ENCODE measurements at regions not wholly inside any gene's neighbourhood (a gene's known extent, or its start where the extent isn't known, plus 50 kb on each side); places are given as distances from the start of the nearest gene placed in this dataset.

GRCh38 chr14:98835051-98835824, 436.8 kb downstream of the BCL11B start:
- DNase-seq, result no peak

DNA sequence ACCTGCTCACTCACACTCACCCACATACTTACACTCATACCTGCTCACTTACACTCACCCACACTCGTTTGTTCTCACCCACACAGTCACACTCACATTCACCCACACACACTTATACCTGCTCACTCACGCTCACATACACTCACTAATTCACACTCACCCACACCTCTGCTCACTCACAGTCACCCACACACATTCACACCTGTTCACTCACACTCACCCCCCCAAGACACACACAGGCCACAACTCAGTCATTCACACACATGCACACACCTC, 436.2 kb downstream of the BCL11B start:
- no peak for DNase-seq

- DNase-seq, result no peak
Observed at GRCh38 chr14:98840091-98840490, 431.9 kb downstream of the BCL11B start.

DNA sequence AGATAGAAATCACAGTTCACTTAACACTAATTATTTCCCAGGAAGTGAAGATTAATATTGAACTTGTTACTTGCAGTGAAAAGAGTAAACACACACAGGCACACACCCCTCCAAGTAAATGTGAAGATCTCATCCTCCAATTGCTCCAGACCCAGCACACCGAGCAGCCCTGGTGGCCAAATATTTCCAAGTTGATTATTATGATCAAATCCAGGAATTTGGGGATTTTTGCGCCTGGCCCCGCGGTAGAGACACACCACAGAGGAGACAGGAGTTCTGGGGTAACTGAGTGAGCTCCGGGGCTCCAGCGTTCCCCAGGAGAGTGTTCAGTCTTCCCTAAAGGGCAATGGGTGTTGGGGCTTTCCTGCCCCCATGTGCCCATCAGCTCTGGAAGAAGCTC, 431.5 kb downstream of the BCL11B start:
- DNase-seq, result no peak

GRCh38 chr14:98844456-98844855, 427.5 kb downstream of the BCL11B start:
- no peak for DNase-seq

GRCh38 chr14:98847521-98848468, 424.2 kb downstream of the BCL11B start:
- no peak for DNase-seq

DNA sequence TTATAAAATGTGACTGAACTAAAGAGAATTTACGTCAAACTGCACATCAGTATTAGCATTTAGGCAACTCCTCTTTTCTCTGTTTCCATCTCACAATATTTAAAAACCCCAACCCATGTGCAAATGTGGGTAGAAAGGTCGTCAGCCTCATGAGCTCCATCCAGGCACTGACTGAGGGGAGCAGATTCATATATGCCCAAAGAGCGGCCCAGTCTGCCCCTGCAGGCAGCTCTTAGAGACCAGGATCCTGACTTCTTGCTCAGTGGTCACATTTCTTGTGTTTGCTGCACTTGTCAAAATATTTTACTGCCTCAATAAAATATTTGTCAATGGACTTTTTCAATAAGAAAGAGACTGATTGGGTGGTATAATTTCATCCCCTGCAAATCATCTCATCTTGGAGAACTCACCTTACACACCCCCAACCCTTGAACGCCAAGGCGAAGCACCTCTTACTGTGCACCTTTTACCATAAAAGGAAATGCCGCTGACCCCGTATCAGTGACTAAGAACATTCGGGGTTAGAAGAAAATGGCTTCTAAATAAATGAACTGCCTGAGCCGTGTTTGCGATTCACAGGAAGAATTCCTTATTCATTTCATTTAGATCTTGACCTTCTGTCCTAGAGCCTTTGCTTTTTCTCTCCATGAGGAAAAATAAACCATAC, 418.8 kb downstream of the BCL11B start:
- no peak for DNase-seq

DNA sequence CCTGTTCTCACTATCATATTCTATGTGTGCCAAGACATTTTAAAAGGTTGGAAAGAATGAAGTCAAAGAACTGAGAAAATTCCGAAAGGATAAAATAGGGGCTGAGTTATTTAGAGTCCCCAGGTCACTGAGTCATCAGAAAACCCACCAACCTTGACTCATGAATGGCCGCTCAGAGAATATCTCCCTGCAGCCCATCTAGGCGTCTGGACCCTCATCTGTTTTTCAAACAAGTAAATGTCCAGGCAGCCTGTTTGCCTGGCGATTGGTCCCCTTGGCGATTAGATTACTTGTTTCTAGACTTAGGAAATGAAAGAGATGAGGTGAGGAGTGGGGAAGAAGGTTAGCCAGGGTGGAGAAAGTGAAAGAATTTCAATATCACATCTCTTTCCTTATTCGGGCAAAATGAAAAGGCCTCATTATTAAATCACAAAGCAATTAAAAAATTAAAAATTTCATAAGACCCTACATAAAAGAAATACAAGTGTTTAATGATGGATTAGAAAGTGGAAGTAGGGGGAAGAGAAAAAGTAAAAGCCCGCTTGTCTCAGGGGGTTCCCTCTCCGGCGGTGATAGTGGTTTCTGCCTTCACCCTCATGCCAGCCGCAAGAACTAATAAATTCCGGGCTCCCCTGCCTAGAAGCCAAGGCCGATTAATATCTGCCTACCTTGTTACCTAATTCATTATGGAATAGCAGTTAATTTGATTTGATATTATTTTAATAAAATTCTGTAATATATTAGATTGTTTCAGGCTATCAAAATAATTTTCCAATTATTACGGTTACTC, 415.9 kb downstream of the BCL11B start:
- no peak for DNase-seq

- DNase-seq, result no peak
Observed at GRCh38 chr14:98858158-98858557, 413.8 kb downstream of the BCL11B start.

- no peak for DNase-seq
Observed at GRCh38 chr14:98858561-98858960, 413.4 kb downstream of the BCL11B start.

DNA sequence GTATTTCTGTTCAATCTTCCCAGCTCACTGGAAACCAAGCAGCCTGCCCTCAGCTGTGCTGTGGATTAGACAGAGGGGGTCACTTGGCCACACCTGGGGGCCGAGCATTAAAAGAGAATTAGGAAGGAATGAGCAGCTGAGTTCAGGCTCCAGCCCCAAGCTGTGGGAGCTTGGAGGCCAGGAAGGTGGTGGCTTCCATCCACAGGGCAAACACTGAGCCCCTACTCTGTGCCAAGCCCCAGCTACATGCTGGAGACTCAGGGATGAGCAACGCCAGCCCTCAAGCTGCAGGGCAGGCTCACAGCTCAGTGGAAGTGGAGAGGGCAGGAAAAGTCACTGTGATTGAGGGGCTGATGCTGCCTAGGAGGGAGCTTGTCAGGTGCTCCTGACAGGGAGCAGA, 412.7 kb downstream of the BCL11B start:
- DNase-seq, result no peak

GRCh38 chr14:98864211-98864610, 407.8 kb downstream of the BCL11B start:
- no peak for DNase-seq

DNA sequence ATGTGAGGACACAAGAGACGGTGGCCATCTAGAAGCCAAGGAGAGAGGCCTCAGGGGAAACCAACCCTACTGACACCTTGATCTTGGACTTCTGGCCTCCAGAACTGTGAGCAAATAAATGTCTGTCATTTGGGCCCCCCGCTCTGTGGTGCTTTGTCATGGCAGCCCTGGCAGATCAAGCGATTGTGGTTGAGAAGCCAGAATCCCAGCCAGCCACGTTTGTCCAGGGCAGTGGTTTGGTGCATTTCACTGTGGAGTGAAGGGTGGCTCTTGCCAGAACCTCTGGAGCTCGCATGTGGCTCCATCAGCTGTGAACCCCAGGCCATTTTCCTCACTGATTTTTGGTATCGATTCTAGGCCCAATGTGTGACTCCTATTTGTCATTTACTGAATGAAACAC, 404.9 kb downstream of the BCL11B start:
- no peak for DNase-seq

DNA sequence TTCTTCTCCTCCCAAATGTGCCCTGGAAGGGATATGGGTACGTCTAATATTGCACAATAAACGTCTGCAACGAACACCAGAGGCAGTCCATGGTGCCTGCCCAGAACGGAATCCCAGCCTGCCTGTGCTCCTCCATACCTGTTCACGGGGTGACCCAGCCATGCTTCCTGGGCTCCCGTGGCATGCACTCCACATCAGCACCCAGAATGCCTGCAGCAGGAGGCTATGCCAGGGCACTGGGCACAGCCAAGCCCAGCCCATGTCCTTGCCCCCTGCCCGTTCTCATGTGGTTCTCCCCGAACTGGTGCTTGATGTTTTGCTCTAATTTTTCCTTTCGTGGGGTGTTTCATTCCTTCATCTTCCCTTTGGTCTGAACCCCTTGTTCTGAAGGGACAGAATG, 404.3 kb downstream of the BCL11B start:
- no peak for DNase-seq

DNA sequence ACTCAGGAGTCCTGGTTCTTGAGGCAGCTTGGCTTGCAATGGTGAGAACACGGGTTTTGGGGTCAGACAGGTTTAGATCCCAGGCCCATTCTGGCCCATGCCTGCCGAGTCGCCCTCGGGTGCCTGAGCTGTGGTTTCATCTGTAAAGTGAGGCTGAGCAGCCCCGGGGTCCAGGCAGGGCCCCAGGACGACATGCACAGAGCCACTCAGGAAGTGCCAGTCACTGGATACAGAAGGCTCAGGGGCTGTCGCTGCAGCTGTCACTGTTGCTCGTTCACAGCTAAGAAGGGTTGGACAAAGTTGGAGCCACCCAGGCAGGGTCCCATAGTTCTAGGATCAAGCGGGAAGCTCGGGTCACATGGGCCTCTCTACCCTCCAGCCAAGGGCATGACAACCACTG, 403.1 kb downstream of the BCL11B start:
- DNase-seq, result no peak

- no peak for DNase-seq
Observed at GRCh38 chr14:98871796-98872195, 400.2 kb downstream of the BCL11B start.

GRCh38 chr14:98877065-98877464, 394.9 kb downstream of the BCL11B start:
- no peak for DNase-seq

DNA sequence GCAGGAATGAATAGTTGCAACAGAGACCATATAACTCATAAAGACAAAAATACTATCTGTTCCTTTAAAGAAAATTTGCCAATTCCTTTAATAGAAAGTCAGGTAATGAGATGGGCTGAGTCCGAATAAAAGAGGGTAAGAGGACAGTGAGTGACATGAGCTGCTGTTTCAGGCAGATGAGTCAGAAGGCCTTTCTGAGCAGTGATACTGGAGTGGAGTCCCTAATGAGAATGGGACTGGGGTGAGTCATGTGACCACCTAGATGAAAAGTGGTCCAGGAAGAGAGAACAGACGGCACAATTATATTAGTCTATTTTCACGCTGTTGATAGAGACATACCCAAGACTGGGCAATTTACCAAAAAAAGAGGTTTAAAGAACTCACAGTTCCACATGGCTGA, 393.7 kb downstream of the BCL11B start:
- no peak for DNase-seq

GRCh38 chr14:98886982-98887381, 385.0 kb downstream of the BCL11B start:
- DNase-seq, result no peak

- DNase-seq, result no peak
Observed at GRCh38 chr14:98888281-98888680, 383.7 kb downstream of the BCL11B start.

DNA sequence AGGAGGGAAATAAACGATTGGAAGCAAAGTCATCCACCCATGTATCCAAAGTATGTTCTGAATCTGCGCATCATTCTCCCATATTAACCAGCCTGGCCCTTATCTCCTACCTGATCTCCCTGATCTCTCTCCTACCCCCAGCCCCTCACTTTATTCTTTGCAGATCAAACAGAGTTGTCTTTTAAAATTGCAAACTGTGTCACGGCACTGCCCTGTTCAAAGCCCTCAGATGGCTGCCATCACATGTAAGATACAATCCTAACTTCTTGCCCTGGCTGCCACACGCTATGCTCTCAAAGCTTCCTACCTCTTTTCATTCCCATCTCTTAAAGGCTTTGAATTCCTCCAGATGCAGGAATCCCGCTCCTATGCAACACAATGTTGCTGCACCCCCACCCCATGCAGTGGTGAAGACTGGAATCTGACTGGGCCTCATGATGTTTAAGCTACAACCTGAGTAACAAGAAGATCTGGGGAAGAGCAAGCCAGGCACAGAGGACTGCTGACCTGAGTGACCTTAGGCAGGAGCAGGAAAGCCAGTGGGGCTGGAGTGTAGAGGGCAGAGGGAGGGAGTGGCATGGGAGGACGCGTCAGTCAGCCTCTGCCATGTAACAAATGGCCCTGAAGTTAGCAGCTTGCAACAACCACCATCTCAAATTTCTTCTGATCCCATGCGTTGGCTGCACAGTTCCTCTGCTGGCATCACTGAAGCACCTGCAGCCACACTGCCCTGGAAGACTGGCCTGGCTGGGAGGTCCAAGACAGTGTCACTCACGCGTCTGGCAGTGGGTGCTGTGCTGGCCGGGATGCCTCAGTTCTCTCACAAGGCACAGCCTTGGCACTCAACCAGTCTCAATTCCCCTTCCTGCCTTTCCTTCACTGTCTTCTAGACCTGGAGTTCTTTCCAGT, 382.8 kb downstream of the BCL11B start:
- no peak for DNase-seq

DNA sequence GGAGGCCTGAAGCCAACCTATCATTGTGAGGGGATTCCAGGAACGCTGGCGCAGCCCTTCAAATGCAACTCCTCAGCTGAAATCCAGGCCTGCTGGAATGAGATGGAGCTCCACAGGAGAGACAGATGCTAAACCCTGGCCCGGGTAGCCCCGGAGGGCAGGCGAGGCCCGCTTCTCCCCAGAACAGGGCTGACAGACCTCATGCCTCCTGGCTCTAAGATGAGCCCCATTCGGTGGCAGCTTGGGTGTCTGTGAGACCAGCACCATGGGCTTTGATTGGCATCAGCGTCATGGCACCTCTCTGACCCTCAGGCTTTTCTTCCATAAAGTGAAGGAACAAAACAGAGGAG, 382.2 kb downstream of the BCL11B start:
- DNase-seq, result no peak
